G401 (cell line): ENCODE measurements at regions not wholly inside any gene's neighbourhood (a gene's known extent, or its start where the extent isn't known, plus 50 kb on each side); places are given as distances from the start of the nearest gene placed in this dataset.

Experiments
- DNase-seq: peaks from one replicate; pipeline ENCODE4 v3.0.0-alpha.2; 2015; ENCODE audit warnings: low spot score
- in situ Hi-C: cut with HindIII; loops from 2 replicates; pipeline ENCODE4 v1.10.0; 2016; ENCODE audit warnings: low sequenced_read_pairs, mixed read lengths

- peak; percentile 86 for DNase-seq
- in situ Hi-C loops = no loop called here
Observed at GRCh38 chr2:64327510-64328414, 126.2 kb upstream of the LGALSL start.

GRCh38 chr2:64328415-64328722 lies 125.6 kb upstream of the LGALSL start:
- DNase-seq = peak; percentile 75
- in situ Hi-C loops = no loop called here

- peak; percentile 25 for DNase-seq
- in situ Hi-C loops = no loop called here
Observed at GRCh38 chr2:64328756-64329155, 125.2 kb upstream of the LGALSL start.

- DNase-seq = no peak
- in situ Hi-C loops = no loop called here
Observed at GRCh38 chr2:64329848-64330247, 124.1 kb upstream of the LGALSL start.

GRCh38 chr2:64330281-64331113 lies 123.5 kb upstream of the LGALSL start:
- in situ Hi-C loops = no loop called here
- peak; percentile 92 for DNase-seq

GRCh38 chr2:64331114-64331645 lies 122.8 kb upstream of the LGALSL start:
- in situ Hi-C loops = no loop called here
- DNase-seq = no peak

GRCh38 chr2:64331849-64332699 lies 121.9 kb upstream of the LGALSL start:
- no peak for DNase-seq
- in situ Hi-C loops = no loop called here

- no peak for DNase-seq
- in situ Hi-C loops = no loop called here
Observed at GRCh38 chr2:64336171-64336570, 117.8 kb upstream of the LGALSL start.

- in situ Hi-C loops = no loop called here
- DNase-seq = no peak
Observed at GRCh38 chr2:64337314-64337713, 116.6 kb upstream of the LGALSL start.

- DNase-seq = no peak
- in situ Hi-C loops = no loop called here
Observed at GRCh38 chr2:64338108-64338507, 115.9 kb upstream of the LGALSL start.

- in situ Hi-C loops = no loop called here
- no peak for DNase-seq
Observed at GRCh38 chr2:64338910-64339500, 115.0 kb upstream of the LGALSL start.

- in situ Hi-C loops = no loop called here
- no peak for DNase-seq
Observed at GRCh38 chr2:64341461-64341860, 112.5 kb upstream of the LGALSL start.

- in situ Hi-C loops = no loop called here
- DNase-seq = no peak
Observed at GRCh38 chr2:64342195-64343099, 111.5 kb upstream of the LGALSL start.

GRCh38 chr2:64344999-64345576 lies 108.9 kb upstream of the LGALSL start:
- in situ Hi-C loops = no loop called here
- DNase-seq = no peak

GRCh38 chr2:64345998-64346397 lies 108.0 kb upstream of the LGALSL start:
- in situ Hi-C loops = no loop called here

GRCh38 chr2:64348386-64349130 lies 105.4 kb upstream of the LGALSL start:
- DNase-seq = no peak
- in situ Hi-C loops = no loop called here

More at GRCh38 chr2:64345998-64346397, 108.0 kb upstream of the LGALSL start:
- DNase-seq = no peak

- in situ Hi-C loops = no loop called here
- no peak for DNase-seq
Observed at GRCh38 chr2:64349131-64349530, 104.8 kb upstream of the LGALSL start.
